GM12878 (cell line): ENCODE measurements at regions not wholly inside any gene's neighbourhood (a gene's known extent, or its start where the extent isn't known, plus 50 kb on each side); places are given as distances from the start of the nearest gene placed in this dataset.

ENCODE experiments used
- CTCF ChIP-seq, 3 experiments: IDR thresholded peaks in 2 of 3; conservative IDR thresholded peaks in 1 of 3; 2 replicates each; pipeline ENCODE4 v1.5.1; 2011; ENCODE audit warnings: low read depth in 3 of 3, low read length in 3 of 3, mild to moderate bottlenecking in 3 of 3, control low read depth in 2 of 3, moderate library complexity in 2 of 3, inconsistent platforms in 1 of 3, mixed read lengths in 1 of 3; ENCODE audit not compliant: control insufficient read depth in 2 of 3, insufficient read depth in 1 of 3; ENCODE audit errors: extremely low read depth in 1 of 3
- MAX ChIP-seq: IDR thresholded peaks from 2 replicates; pipeline ENCODE4 v1.6.1; 2012; ENCODE audit warnings: low read depth, low read length, improper control_type of control experiment

- no peak for TF ChIP-seq CTCF (IDR thresholded peaks at IDR 0.05 in 2 of 3, conservative IDR thresholded peaks at IDR 0.05 in 1 of 3; ENCODE audit: control insufficient read depth in 2 of 3, extremely low read depth in 1 of 3, insufficient read depth in 1 of 3, low read depth in 3 of 3, low read length in 3 of 3)
- TF ChIP-seq MAX = no peak
Measured at GRCh38 chr17:27379888-27380533, 76.2 kb upstream of the KSR1 start.
